ENCODE measurements at regions not wholly inside any gene's neighbourhood (a gene's known extent, or its start where the extent isn't known, plus 50 kb on each side); places are given as distances from the start of the nearest gene placed in this dataset.

DNA sequence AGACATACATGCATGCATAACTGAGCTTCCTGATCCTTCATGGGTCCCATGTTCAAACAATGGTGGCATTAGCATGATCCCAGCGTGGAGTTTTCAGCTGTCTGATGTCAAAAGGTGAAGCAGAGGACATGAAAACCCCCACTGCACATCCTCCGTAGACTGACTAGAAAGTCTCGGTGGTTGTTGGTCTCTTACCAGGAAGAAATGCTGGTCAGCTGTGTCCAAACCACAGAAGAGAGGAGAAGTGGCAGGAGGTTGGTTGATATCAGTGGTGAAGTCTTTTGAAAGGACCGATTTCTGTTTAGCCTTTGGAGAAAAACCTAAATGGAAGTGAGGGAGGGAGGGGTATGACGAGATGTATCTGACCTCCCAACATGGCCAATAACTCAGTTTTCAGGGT lies 201.9 kb downstream of the SPATA18 start:
- H3K4me1 ChIP-seq (ENCODE audit: control insufficient read depth in 1 of 2, insufficient read depth in 2 of 2, low read length in 2 of 2): peaks cover 2 to 10% of the 10 kb centered on the region in 2 donors
- no peaks in the 10 kb centered on the region for H3K9me3 ChIP-seq (ENCODE audit: control insufficient read depth, low read length)
- no peak for DNase-seq
- no peaks in the 10 kb centered on the region for H3K36me3 ChIP-seq (ENCODE audit: control insufficient read depth in 1 of 2, insufficient read depth in 2 of 2, low read length in 1 of 2)
- WGBS, 2 donors: 77% methylated on average over 5 of the region's 5 CpGs
- H3K27me3 ChIP-seq (ENCODE audit: control insufficient read depth in 1 of 2, insufficient read depth in 2 of 2, low read length in 1 of 2): no peaks in the 10 kb centered on the region
- H3K27ac ChIP-seq (ENCODE audit: low read depth in 1 of 2, low read length in 2 of 2): no peak overlapping the region
- H3K4me3 ChIP-seq (ENCODE audit: low read length in 2 of 2): no peak overlapping the region
- no peak for ATAC-seq (ENCODE audit: low FRiP score)
- intact Hi-C loops (cut with DNase I): no loop called here

DNA sequence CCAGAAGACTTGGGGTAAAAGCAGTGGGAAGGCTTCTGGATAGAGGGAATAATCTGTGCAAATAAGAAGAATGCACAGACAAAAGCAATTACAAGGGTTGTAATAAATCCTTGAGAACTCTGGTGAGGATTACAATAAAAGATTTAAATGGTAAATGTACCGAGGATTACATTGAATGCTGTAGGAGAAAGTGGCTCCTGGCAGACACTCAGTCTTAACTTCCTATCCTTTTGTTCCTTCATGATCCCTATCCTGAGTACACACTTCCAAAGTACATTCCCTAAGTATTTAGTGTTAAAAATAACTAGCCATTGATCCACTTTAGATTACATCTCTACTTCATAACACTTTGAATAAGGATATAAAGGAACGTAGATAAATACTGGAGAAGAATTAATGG lies 205.4 kb downstream of the SPATA18 start:
- intact Hi-C loops (cut with DNase I): no loop called here
- Histone ChIP-seq H3K27me3 (ENCODE audit: control insufficient read depth in 1 of 2, insufficient read depth in 2 of 2, low read length in 1 of 2) (no peaks in the 10 kb centered on the region), H3K4me1 (ENCODE audit: control insufficient read depth in 1 of 2, insufficient read depth in 2 of 2, low read length in 2 of 2) (no peaks in the 10 kb centered on the region), H3K36me3 (ENCODE audit: control insufficient read depth in 1 of 2, insufficient read depth in 2 of 2, low read length in 1 of 2) (no peaks in the 10 kb centered on the region), H3K27ac (ENCODE audit: low read depth in 1 of 2, low read length in 2 of 2) (no peak overlapping the region), H3K4me3 (ENCODE audit: low read length in 2 of 2) (no peak overlapping the region), H3K9me3 (ENCODE audit: control insufficient read depth, low read length) (no peaks in the 10 kb centered on the region)
- 75 to 78% methylated on average over 2 of the region's 2 CpGs for WGBS, 2 donors
- ATAC-seq (ENCODE audit: low FRiP score) (no peak), DNase-seq (no peak)

DNA sequence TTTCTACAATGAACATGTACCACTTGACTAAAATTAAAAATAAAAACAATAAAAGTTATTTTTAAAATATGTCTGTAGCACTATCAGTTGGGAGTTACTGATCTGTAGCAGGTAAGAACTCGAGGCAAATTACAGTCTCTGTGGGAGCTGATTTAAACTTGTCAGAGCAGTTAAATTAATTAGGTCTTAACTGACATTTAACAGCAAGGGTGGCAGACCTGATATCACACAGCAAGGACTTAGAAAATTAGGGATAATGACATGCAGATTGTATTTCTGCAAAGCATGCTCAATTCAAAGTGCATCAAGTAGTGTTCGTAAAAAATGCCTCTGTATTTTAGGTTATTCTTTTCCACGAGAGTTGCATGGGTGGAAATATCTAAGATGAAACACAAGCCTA lies 208.9 kb downstream of the SPATA18 start:
- H3K36me3 ChIP-seq (ENCODE audit: control insufficient read depth in 1 of 2, insufficient read depth in 2 of 2, low read length in 1 of 2): no peaks in the 10 kb centered on the region
- ATAC-seq (ENCODE audit: low FRiP score): no peak
- 25 to 37% methylated on average over 3 of the region's 3 CpGs for WGBS, 2 donors
- DNase-seq: no peak
- peaks cover 0 to 1% of the 10 kb centered on the region in 2 donors for H3K4me1 ChIP-seq (ENCODE audit: control insufficient read depth in 1 of 2, insufficient read depth in 2 of 2, low read length in 2 of 2)
- H3K27ac ChIP-seq (ENCODE audit: low read depth in 1 of 2, low read length in 2 of 2): no peak overlapping the region
- no peaks in the 10 kb centered on the region for H3K9me3 ChIP-seq (ENCODE audit: control insufficient read depth, low read length)
- intact Hi-C loops (cut with DNase I): no loop called here
- no peak overlapping the region for H3K4me3 ChIP-seq (ENCODE audit: low read length in 2 of 2)
- H3K27me3 ChIP-seq (ENCODE audit: control insufficient read depth in 1 of 2, insufficient read depth in 2 of 2, low read length in 1 of 2): no peaks in the 10 kb centered on the region

DNA sequence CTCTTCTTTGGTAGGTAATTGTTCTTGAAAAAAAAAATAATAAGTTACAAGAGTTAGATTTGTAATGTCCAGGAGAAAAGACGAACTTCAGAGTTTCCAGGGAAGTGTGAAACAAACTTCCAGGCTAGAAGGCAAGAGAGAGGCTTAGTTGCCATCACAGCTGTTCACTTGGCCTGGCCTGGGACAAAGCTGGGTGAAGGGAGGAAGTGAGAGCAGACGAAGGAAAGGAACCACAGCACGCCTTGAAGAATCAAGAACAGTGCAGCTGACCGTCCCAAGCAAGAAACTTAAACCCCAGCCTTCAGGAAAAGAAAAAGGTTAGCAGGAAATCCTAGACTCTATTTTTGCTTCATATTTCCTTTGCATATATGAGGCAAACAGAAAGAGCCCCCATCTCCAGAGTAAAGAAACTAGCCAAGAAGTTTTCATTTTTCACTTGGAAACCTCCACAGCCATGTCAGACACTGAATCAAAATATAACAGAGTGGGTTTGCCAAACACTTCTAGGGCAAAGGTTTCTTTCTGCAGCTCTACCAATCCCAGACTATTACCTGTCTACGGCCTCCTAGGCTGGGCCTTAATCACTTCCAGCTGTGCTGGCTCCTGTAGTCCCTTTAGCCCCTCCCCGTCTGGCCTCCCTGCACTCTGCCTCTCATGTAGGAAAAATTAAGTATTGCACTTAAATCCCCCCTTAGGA lies 209.6 kb downstream of the SPATA18 start:
- H3K27ac ChIP-seq (ENCODE audit: low read depth in 1 of 2, low read length in 2 of 2): peak overlapping the region in 1 of 2 donors; percentile 24
- peak; percentile 55 for ATAC-seq (ENCODE audit: low FRiP score)

DNA sequence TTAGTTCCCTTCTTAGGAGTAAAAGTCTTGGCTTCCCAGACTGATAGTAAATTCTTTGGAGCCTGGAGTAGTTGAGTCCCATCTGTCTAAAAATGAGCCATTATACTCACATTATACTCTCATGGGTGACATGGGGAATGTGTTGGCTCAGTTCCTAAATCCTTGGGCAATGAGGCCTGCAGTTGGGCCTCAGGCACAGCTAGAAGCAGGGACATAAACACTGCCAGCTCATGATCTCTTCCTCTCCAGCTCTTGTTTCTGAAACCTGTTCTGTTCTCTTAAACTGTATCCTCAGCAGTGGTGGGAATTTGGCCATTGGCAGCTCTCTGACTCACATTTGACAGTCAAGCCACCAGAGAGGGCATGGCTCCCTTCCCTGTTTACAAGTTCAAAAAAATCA lies 212.5 kb downstream of the SPATA18 start:
- Histone ChIP-seq H3K27me3 (ENCODE audit: control insufficient read depth in 1 of 2, insufficient read depth in 2 of 2, low read length in 1 of 2) (no peaks in the 10 kb centered on the region), H3K27ac (ENCODE audit: low read depth in 1 of 2, low read length in 2 of 2) (peak overlapping the region; percentile 21 to 47), H3K4me3 (ENCODE audit: low read length in 2 of 2) (no peak overlapping the region), H3K4me1 (ENCODE audit: control insufficient read depth in 1 of 2, insufficient read depth in 2 of 2, low read length in 2 of 2) (peaks cover 0 to 2% of the 10 kb centered on the region in 2 donors), H3K36me3 (ENCODE audit: control insufficient read depth in 1 of 2, insufficient read depth in 2 of 2, low read length in 1 of 2) (no peaks in the 10 kb centered on the region), H3K9me3 (ENCODE audit: control insufficient read depth, low read length) (no peaks in the 10 kb centered on the region)
- peak in 1 of 2 donors; percentile 40 for DNase-seq
- peak; percentile 10 for ATAC-seq (ENCODE audit: low FRiP score)
- intact Hi-C loops (cut with DNase I): no loop called here

More for the DNA sequence above, 209.6 kb downstream of the SPATA18 start:
- H3K27me3 ChIP-seq (ENCODE audit: control insufficient read depth in 1 of 2, insufficient read depth in 2 of 2, low read length in 1 of 2): no peaks in the 10 kb centered on the region
- no peak overlapping the region for H3K4me3 ChIP-seq (ENCODE audit: low read length in 2 of 2)
- peaks cover 0 to 2% of the 10 kb centered on the region in 2 donors for H3K4me1 ChIP-seq (ENCODE audit: control insufficient read depth in 1 of 2, insufficient read depth in 2 of 2, low read length in 2 of 2)
- WGBS, 2 donors: 10 to 17% methylated on average over 6 of the region's 6 CpGs
- DNase-seq: peak in 1 of 2 donors; percentile 48
- intact Hi-C loops (cut with DNase I): no loop called here
- H3K36me3 ChIP-seq (ENCODE audit: control insufficient read depth in 1 of 2, insufficient read depth in 2 of 2, low read length in 1 of 2): no peaks in the 10 kb centered on the region
- H3K9me3 ChIP-seq (ENCODE audit: control insufficient read depth, low read length): no peaks in the 10 kb centered on the region

DNA sequence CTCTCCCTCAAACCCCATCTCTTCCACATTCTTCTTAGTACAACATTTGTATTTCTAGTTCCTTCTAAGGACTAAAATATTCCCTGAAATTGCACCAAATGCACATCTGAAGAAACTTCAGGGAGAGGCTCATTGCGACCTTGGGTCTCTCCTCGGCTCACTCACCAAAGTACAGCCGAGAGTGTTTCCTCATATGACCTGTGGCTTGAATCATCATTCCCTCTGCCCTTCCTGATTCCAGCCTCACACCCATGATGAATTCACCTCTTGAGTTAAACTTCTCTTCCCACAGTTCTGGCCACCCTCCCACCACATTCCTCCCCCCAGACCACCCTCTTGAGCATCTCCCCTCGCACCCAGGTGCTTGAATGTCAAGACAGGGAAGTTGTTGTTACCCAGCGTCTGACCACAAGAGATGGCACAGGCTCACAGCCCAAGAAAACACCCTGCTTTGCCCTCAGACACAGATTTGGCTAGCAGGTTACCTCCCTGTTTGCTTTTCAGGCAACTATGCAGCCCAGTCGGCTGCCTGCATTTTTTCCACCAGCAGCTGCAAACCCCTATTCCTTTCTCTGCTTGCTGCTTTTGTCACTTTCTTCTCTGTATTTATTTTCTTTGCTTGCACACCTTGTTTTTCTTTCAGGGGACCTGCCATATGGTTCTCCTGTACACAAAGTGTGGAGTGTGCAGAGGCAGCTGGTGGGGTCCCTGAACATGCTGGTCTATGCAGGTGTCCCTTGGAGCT lies 214.8 kb downstream of the SPATA18 start:
- intact Hi-C loops (cut with DNase I): no loop called here
- H3K27ac ChIP-seq (ENCODE audit: low read depth in 1 of 2, low read length in 2 of 2): peak overlapping the region in 1 of 2 donors; percentile 4

DNA sequence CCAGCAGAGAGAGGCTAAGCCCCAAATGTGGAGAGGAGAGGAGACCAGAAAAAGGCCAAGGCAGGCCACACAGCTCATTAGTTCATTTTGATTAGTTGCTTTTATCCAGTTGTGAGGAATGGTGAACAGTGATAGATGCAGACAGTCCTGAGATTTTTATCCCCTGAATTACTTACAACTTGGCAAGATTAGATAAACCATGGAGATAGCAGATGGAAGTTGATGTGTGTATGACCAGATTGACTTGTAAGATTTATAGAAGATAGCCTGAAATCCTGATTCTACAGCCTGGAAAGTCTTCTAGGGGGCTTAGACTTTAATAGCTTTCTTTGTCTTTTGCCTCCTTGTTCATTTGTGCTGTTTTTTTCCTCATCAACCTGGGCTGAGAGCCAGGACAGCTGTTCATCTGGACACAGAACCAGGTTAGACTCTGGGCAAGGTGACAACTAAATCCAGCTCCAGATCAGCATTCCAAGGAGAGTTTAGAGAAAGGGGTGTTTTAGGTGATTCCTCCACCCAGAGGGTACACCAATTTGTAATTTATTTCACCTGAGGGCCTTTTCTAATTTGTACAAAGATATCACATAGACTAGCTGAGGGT lies 215.5 kb downstream of the SPATA18 start:
- intact Hi-C loops (cut with DNase I): no loop called here

More for the DNA sequence above, 214.8 kb downstream of the SPATA18 start:
- Histone ChIP-seq H3K4me3 (ENCODE audit: low read length in 2 of 2) (no peak overlapping the region), H3K27me3 (ENCODE audit: control insufficient read depth in 1 of 2, insufficient read depth in 2 of 2, low read length in 1 of 2) (no peaks in the 10 kb centered on the region), H3K9me3 (ENCODE audit: control insufficient read depth, low read length) (no peaks in the 10 kb centered on the region), H3K4me1 (ENCODE audit: control insufficient read depth in 1 of 2, insufficient read depth in 2 of 2, low read length in 2 of 2) (peaks cover 0 to 2% of the 10 kb centered on the region in 2 donors), H3K36me3 (ENCODE audit: control insufficient read depth in 1 of 2, insufficient read depth in 2 of 2, low read length in 1 of 2) (no peaks in the 10 kb centered on the region)
- WGBS, 2 donors: 10 to 15% methylated on average over 6 of the region's 6 CpGs
- ATAC-seq (ENCODE audit: low FRiP score) (no peak), DNase-seq (no peak)

DNA sequence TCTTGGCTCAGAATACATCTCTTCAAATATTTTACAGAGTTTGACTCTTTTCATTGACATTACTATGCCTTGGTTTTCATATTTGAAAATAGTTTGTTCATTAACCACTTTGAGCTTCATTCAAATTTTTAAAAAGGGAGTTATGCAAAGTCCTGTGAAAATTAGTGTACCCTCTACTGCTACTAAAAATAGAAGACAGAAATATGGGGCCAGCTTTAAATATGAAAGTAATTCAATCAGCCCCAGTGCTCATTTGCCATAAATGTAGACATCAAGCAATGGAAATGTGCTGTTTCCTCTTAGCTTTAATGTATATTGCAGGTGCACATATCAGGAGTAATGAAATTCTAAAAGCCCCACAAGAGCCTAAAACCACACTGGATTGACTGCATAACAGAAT lies 218.7 kb downstream of the SPATA18 start:
- H3K36me3 ChIP-seq (ENCODE audit: control insufficient read depth in 1 of 2, insufficient read depth in 2 of 2, low read length in 1 of 2): no peaks in the 10 kb centered on the region
- no peak for DNase-seq
- no peak overlapping the region for H3K27ac ChIP-seq (ENCODE audit: low read depth in 1 of 2, low read length in 2 of 2)
- H3K27me3 ChIP-seq (ENCODE audit: control insufficient read depth in 1 of 2, insufficient read depth in 2 of 2, low read length in 1 of 2): no peaks in the 10 kb centered on the region
- H3K4me1 ChIP-seq (ENCODE audit: control insufficient read depth in 1 of 2, insufficient read depth in 2 of 2, low read length in 2 of 2): peaks cover 0 to 2% of the 10 kb centered on the region in 2 donors
- ATAC-seq (ENCODE audit: low FRiP score): no peak
- no peak overlapping the region for H3K4me3 ChIP-seq (ENCODE audit: low read length in 2 of 2)
- peaks cover 2% of the 10 kb centered on the region for H3K9me3 ChIP-seq (ENCODE audit: control insufficient read depth, low read length)
- intact Hi-C loops (cut with DNase I): no loop called here

More for the DNA sequence above, 215.5 kb downstream of the SPATA18 start:
- H3K9me3 ChIP-seq (ENCODE audit: control insufficient read depth, low read length): no peaks in the 10 kb centered on the region
- H3K4me3 ChIP-seq (ENCODE audit: low read length in 2 of 2): no peak overlapping the region
- DNase-seq (no peak), ATAC-seq (ENCODE audit: low FRiP score) (no peak)
- peaks cover 0 to 2% of the 10 kb centered on the region in 2 donors for H3K4me1 ChIP-seq (ENCODE audit: control insufficient read depth in 1 of 2, insufficient read depth in 2 of 2, low read length in 2 of 2)
- no peak overlapping the region for H3K27ac ChIP-seq (ENCODE audit: low read depth in 1 of 2, low read length in 2 of 2)
- H3K27me3 ChIP-seq (ENCODE audit: control insufficient read depth in 1 of 2, insufficient read depth in 2 of 2, low read length in 1 of 2): no peaks in the 10 kb centered on the region
- H3K36me3 ChIP-seq (ENCODE audit: control insufficient read depth in 1 of 2, insufficient read depth in 2 of 2, low read length in 1 of 2): no peaks in the 10 kb centered on the region

DNA sequence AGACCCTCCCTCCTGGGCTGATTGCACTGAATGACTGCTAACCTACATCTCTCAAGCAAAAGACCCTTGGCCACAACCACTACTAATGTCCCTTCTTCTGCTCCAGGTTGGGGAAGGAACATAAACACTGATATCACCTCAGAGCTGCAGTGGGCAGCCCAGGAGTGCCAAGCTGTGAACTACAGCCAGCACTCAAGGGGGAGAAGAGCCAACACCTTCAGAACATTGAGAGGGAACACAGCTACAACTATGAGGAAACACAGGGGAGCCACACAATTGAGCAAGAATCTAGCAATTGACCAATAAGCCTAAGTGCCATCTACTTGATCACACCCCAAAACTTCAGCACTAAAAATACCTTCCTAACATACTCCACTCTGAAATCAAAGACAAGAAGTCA lies 222.8 kb downstream of the SPATA18 start:
- Histone ChIP-seq H3K36me3 (ENCODE audit: control insufficient read depth in 1 of 2, insufficient read depth in 2 of 2, low read length in 1 of 2) (no peaks in the 10 kb centered on the region), H3K9me3 (ENCODE audit: control insufficient read depth, low read length) (peaks cover 2% of the 10 kb centered on the region), H3K27ac (ENCODE audit: low read depth in 1 of 2, low read length in 2 of 2) (no peak overlapping the region), H3K4me3 (ENCODE audit: low read length in 2 of 2) (no peak overlapping the region), H3K27me3 (ENCODE audit: control insufficient read depth in 1 of 2, insufficient read depth in 2 of 2, low read length in 1 of 2) (no peaks in the 10 kb centered on the region), H3K4me1 (ENCODE audit: control insufficient read depth in 1 of 2, insufficient read depth in 2 of 2, low read length in 2 of 2) (no peaks in the 10 kb centered on the region)
- intact Hi-C loops (cut with DNase I): no loop called here
- DNase-seq (no peak), ATAC-seq (ENCODE audit: low FRiP score) (no peak)

All from aorta (tissue), 5 donors.